ENCODE measurements at regions not wholly inside any gene's neighbourhood (a gene's known extent, or its start where the extent isn't known, plus 50 kb on each side); places are given as distances from the start of the nearest gene placed in this dataset.

- no peak overlapping the region for H3K4me3 ChIP-seq (ENCODE audit: insufficient read depth, low read depth, low read length)
- DNase-seq, result no peak
- H3K36me3 ChIP-seq (replicated peaks; ENCODE audit: control insufficient read depth, insufficient read depth, low read length), result no peaks in the 10 kb centered on the region
- no peaks in the 10 kb centered on the region for H3K27me3 ChIP-seq (ENCODE audit: control insufficient read depth, insufficient read depth, low read length)
Measured at GRCh38 chr2:184530959-184531358, 67.4 kb upstream of the ZNF804A start.

- H3K4me3 ChIP-seq (ENCODE audit: insufficient read depth, low read depth, low read length), result no peak overlapping the region
- no peaks in the 10 kb centered on the region for H3K27me3 ChIP-seq (ENCODE audit: control insufficient read depth, insufficient read depth, low read length)
- no peak for DNase-seq
- H3K36me3 ChIP-seq (replicated peaks; ENCODE audit: control insufficient read depth, insufficient read depth, low read length), result no peaks in the 10 kb centered on the region
Measured at GRCh38 chr2:184532551-184532950, 65.8 kb upstream of the ZNF804A start.

DNA sequence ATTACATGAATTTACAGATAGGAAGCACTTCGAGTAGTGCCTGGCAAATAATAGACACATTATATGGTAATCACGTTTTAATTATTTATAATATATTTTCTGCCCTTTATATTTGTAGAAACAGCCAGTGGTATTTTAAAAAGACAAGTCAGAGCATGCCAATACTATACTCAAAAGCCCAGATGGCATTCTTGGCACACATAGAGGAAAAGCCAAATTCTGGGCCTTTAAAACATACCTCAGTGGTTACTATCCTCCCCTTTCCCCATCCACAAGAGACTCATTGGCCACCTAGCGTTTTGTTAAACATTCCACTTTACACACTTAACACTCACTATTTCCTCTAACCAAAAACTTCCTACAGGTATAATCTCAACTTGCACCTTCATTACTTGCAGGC is 63.3 kb upstream of the ZNF804A start:
- DNase-seq, result no peak
- Histone ChIP-seq H3K4me3 (ENCODE audit: insufficient read depth, low read depth, low read length) (no peak overlapping the region), H3K27me3 (ENCODE audit: control insufficient read depth, insufficient read depth, low read length) (no peaks in the 10 kb centered on the region), H3K36me3 (replicated peaks; ENCODE audit: control insufficient read depth, insufficient read depth, low read length) (no peaks in the 10 kb centered on the region)

GRCh38 chr2:184540246-184540789 is 58.0 kb upstream of the ZNF804A start:
- Histone ChIP-seq H3K36me3 (replicated peaks; ENCODE audit: control insufficient read depth, insufficient read depth, low read length) (no peaks in the 10 kb centered on the region), H3K4me3 (ENCODE audit: insufficient read depth, low read depth, low read length) (no peak overlapping the region), H3K27me3 (ENCODE audit: control insufficient read depth, insufficient read depth, low read length) (no peaks in the 10 kb centered on the region)
- DNase-seq, result no peak

- no peak for DNase-seq
- H3K36me3 ChIP-seq (replicated peaks; ENCODE audit: control insufficient read depth, insufficient read depth, low read length), result no peaks in the 10 kb centered on the region
- H3K4me3 ChIP-seq (ENCODE audit: insufficient read depth, low read depth, low read length), result no peak overlapping the region
- H3K27me3 ChIP-seq (ENCODE audit: control insufficient read depth, insufficient read depth, low read length), result no peaks in the 10 kb centered on the region
Measured at GRCh38 chr2:184541591-184541990, 56.7 kb upstream of the ZNF804A start.

- no peak for DNase-seq
- no peak overlapping the region for H3K4me3 ChIP-seq (ENCODE audit: insufficient read depth, low read depth, low read length)
- H3K36me3 ChIP-seq (replicated peaks; ENCODE audit: control insufficient read depth, insufficient read depth, low read length), result no peaks in the 10 kb centered on the region
- no peaks in the 10 kb centered on the region for H3K27me3 ChIP-seq (ENCODE audit: control insufficient read depth, insufficient read depth, low read length)
Measured at GRCh38 chr2:184543832-184544231, 54.5 kb upstream of the ZNF804A start.
